Trophoblast cell (in vitro differentiated cells and primary cell): ENCODE measurements at regions not wholly inside any gene's neighbourhood (a gene's known extent, or its start where the extent isn't known, plus 50 kb on each side); places are given as distances from the start of the nearest gene placed in this dataset.

Source experiments
- DNase-seq, 2 donors: peaks; one replicate each; pipeline ENCODE4 v3.0.0-alpha.2; 2016
- H2AFZ ChIP-seq: 2 replicates; pipeline ENCODE4 v1.6.1; 2013; ENCODE audit warnings: low read length, moderate library complexity, mild to moderate bottlenecking; ENCODE audit not compliant: insufficient read depth, poor library complexity
- H2AK5ac ChIP-seq: 2 replicates; pipeline ENCODE4 v1.6.1; 2013; ENCODE audit warnings: mild to moderate bottlenecking, low read length
- H2BK120ac ChIP-seq: 2 replicates; pipeline ENCODE4 v1.6.1; 2013; ENCODE audit warnings: low read length, mild to moderate bottlenecking, moderate library complexity; ENCODE audit not compliant: insufficient read depth, poor library complexity
- H2BK12ac ChIP-seq: 2 replicates; pipeline ENCODE4 v1.6.1; 2013; ENCODE audit warnings: mild to moderate bottlenecking, low read length, moderate library complexity
- H2BK5ac ChIP-seq: 2 replicates; pipeline ENCODE4 v1.6.1; 2013; ENCODE audit warnings: low read length, low read depth, moderate library complexity, mild to moderate bottlenecking; ENCODE audit not compliant: poor library complexity
- H3K14ac ChIP-seq: 2 replicates; pipeline ENCODE4 v1.6.1; 2013; ENCODE audit warnings: mild to moderate bottlenecking, low read length
- H3K18ac ChIP-seq: 2 replicates; pipeline ENCODE4 v1.6.1; 2013; ENCODE audit warnings: mild to moderate bottlenecking, low read length
- H3K23ac ChIP-seq: 2 replicates; pipeline ENCODE4 v1.6.1; 2013; ENCODE audit warnings: low read length
- H3K27ac ChIP-seq: 2 replicates; pipeline ENCODE4 v1.5.1; 2013; ENCODE audit warnings: low read depth, mild to moderate bottlenecking, inconsistent platforms, low read length, moderate library complexity
- H3K27me3 ChIP-seq: 2 replicates; pipeline ENCODE4 v1.6.1; 2013; ENCODE audit warnings: inconsistent platforms, mild to moderate bottlenecking, low read length, moderate library complexity; ENCODE audit not compliant: insufficient read depth
- H3K36me3 ChIP-seq, 2 experiments: 1 replicate in 1 of 2; 2 replicates in 1 of 2; pipeline ENCODE4 v1.6.1; 2013; ENCODE audit warnings: low read length in 2 of 2, mild to moderate bottlenecking in 2 of 2, moderate library complexity in 1 of 2; ENCODE audit not compliant: insufficient read depth in 2 of 2, control insufficient read depth in 1 of 2
- H3K4ac ChIP-seq: 2 replicates; pipeline ENCODE4 v1.6.1; 2013; ENCODE audit warnings: low read depth, mild to moderate bottlenecking, low read length, moderate library complexity
- H3K4me1 ChIP-seq, 2 experiments: 1 replicate in 1 of 2; 2 replicates in 1 of 2; pipeline ENCODE4 v1.6.1; 2013; ENCODE audit warnings: low read length in 2 of 2, mild to moderate bottlenecking in 2 of 2, moderate library complexity in 1 of 2; ENCODE audit not compliant: insufficient read depth in 2 of 2, control insufficient read depth in 1 of 2
- H3K4me2 ChIP-seq: 2 replicates; pipeline ENCODE4 v1.6.1; 2013; ENCODE audit warnings: inconsistent platforms, mild to moderate bottlenecking, low read length, moderate library complexity
- H3K4me3 ChIP-seq: 2 replicates; pipeline ENCODE4 v1.5.1; 2013; ENCODE audit warnings: mild to moderate bottlenecking, low read depth, low read length, inconsistent platforms
- H3K79me1 ChIP-seq: one replicate; pipeline ENCODE4 v1.6.1; 2013; ENCODE audit warnings: low read length
- H3K79me2 ChIP-seq: 2 replicates; pipeline ENCODE4 v1.6.1; 2013; ENCODE audit warnings: low read length, mild to moderate bottlenecking; ENCODE audit not compliant: control insufficient read depth, insufficient read depth, poor library complexity
- H3K9ac ChIP-seq: 2 replicates; pipeline ENCODE4 v1.6.1; 2013; ENCODE audit warnings: mild to moderate bottlenecking, low read length
- H3K9me3 ChIP-seq: 2 replicates; pipeline ENCODE4 v1.6.1; 2013; ENCODE audit warnings: low read depth, mild to moderate bottlenecking, control low read depth, inconsistent platforms, low read length; ENCODE audit not compliant: insufficient read depth
- H4K12ac ChIP-seq: 2 replicates; pipeline ENCODE4 v1.6.1; 2013; ENCODE audit warnings: low read depth, mild to moderate bottlenecking, low read length, moderate library complexity
- H4K8ac ChIP-seq: 2 replicates; pipeline ENCODE4 v1.6.1; 2013; ENCODE audit warnings: low read depth, mild to moderate bottlenecking, low read length, moderate library complexity
- H4K91ac ChIP-seq: one replicate; pipeline ENCODE4 v1.6.1; 2013; ENCODE audit warnings: low read depth, mild to moderate bottlenecking, low read length, moderate library complexity
- WGBS: extraction: QIAGEN DNeasy Blood & Tissue Kit; methylation state at CpG from one replicate; pipeline ENCODE4 v1.1.7; 2013; ENCODE audit warnings: missing lambda C conversion rate; ENCODE audit not compliant: insufficient read length, insufficient coverage; ENCODE audit errors: extremely low coverage; 5-methylcytosine and 5-hydroxymethylcytosine counted together

- no peak overlapping the region for H2AFZ ChIP-seq
- H3K4me3 ChIP-seq: no peak overlapping the region
- H2BK120ac ChIP-seq: no peak overlapping the region
- DNase-seq: no peak
- H3K23ac ChIP-seq: no peak overlapping the region
- no peak overlapping the region for H3K27ac ChIP-seq
- no peaks in the 10 kb centered on the region for H3K79me2 ChIP-seq
- no peak overlapping the region for H3K4me2 ChIP-seq
- H3K14ac ChIP-seq: no peak overlapping the region
- no peak overlapping the region for H3K9ac ChIP-seq
- H2AK5ac ChIP-seq: no peak overlapping the region
- peaks cover 3% of the 10 kb centered on the region for H3K79me1 ChIP-seq
- no peak overlapping the region for H3K4ac ChIP-seq
- no CpG with 5 or more reads among the region's 11 CpGs for WGBS
- no peak overlapping the region for H2BK5ac ChIP-seq
- peaks cover 10% of the 10 kb centered on the region for H3K9me3 ChIP-seq
- no peaks in the 10 kb centered on the region for H3K27me3 ChIP-seq
- H4K12ac ChIP-seq: no peak overlapping the region
- H3K4me1 ChIP-seq: peaks cover 5 to 9% of the 10 kb centered on the region in 2 experiments
- H4K8ac ChIP-seq: no peak overlapping the region
- no peak overlapping the region for H2BK12ac ChIP-seq
- no peak overlapping the region for H3K18ac ChIP-seq
- H3K36me3 ChIP-seq: no peaks in the 10 kb centered on the region
- no peak overlapping the region for H4K91ac ChIP-seq
Observed at GRCh38 chr17:77872199-77872598, 86.3 kb upstream of the TNRC6C start.

GRCh38 chr17:77872714-77873499 is 85.6 kb upstream of the TNRC6C start:
- no CpG with 5 or more reads among the region's 28 CpGs for WGBS
- H3K9ac ChIP-seq: no peak overlapping the region

GRCh38 chr17:77873500-77874302 is 84.8 kb upstream of the TNRC6C start:
- H3K9me3 ChIP-seq: peaks cover 10% of the 10 kb centered on the region
- no peak overlapping the region for H2BK120ac ChIP-seq
- H3K4me2 ChIP-seq: no peak overlapping the region
- peaks cover 3% of the 10 kb centered on the region for H3K79me1 ChIP-seq
- no peak overlapping the region for H3K14ac ChIP-seq
- no peak for DNase-seq
- H3K9ac ChIP-seq: no peak overlapping the region
- H3K4ac ChIP-seq: no peak overlapping the region
- no peak overlapping the region for H3K27ac ChIP-seq
- peaks cover 5 to 9% of the 10 kb centered on the region in 2 experiments for H3K4me1 ChIP-seq
- H3K18ac ChIP-seq: no peak overlapping the region
- no peaks in the 10 kb centered on the region for H3K79me2 ChIP-seq
- H4K8ac ChIP-seq: no peak overlapping the region
- H2AK5ac ChIP-seq: no peak overlapping the region
- no peak overlapping the region for H2BK5ac ChIP-seq
- no CpG with 5 or more reads among the region's 14 CpGs for WGBS
- no peak overlapping the region for H4K91ac ChIP-seq
- H2BK12ac ChIP-seq: no peak overlapping the region
- no peaks in the 10 kb centered on the region for H3K36me3 ChIP-seq
- H3K27me3 ChIP-seq: no peaks in the 10 kb centered on the region
- H4K12ac ChIP-seq: no peak overlapping the region
- no peak overlapping the region for H2AFZ ChIP-seq
- no peak overlapping the region for H3K23ac ChIP-seq
- H3K4me3 ChIP-seq: no peak overlapping the region

More at GRCh38 chr17:77872714-77873499, 85.6 kb upstream of the TNRC6C start:
- H3K4me1 ChIP-seq: peaks cover 5 to 9% of the 10 kb centered on the region in 2 experiments
- H3K4ac ChIP-seq: no peak overlapping the region
- no peak for DNase-seq
- no peak overlapping the region for H2BK5ac ChIP-seq
- no peaks in the 10 kb centered on the region for H3K79me2 ChIP-seq
- H3K4me3 ChIP-seq: peak overlapping the region; percentile 46
- H4K12ac ChIP-seq: no peak overlapping the region
- H3K23ac ChIP-seq: peak overlapping the region; percentile 10
- H4K91ac ChIP-seq: no peak overlapping the region
- peaks cover 3% of the 10 kb centered on the region for H3K79me1 ChIP-seq
- H4K8ac ChIP-seq: no peak overlapping the region
- H2BK120ac ChIP-seq: no peak overlapping the region
- no peak overlapping the region for H3K27ac ChIP-seq
- no peak overlapping the region for H3K14ac ChIP-seq
- H3K36me3 ChIP-seq: no peaks in the 10 kb centered on the region
- no peak overlapping the region for H3K4me2 ChIP-seq
- no peak overlapping the region for H3K18ac ChIP-seq
- H2AK5ac ChIP-seq: no peak overlapping the region
- no peaks in the 10 kb centered on the region for H3K27me3 ChIP-seq
- H2AFZ ChIP-seq: no peak overlapping the region
- H3K9me3 ChIP-seq: peaks cover 10% of the 10 kb centered on the region
- H2BK12ac ChIP-seq: no peak overlapping the region

- no peak overlapping the region for H3K4ac ChIP-seq
- H4K91ac ChIP-seq: no peak overlapping the region
- H2BK120ac ChIP-seq: peak overlapping the region; percentile 18
- H4K12ac ChIP-seq: no peak overlapping the region
- no peak overlapping the region for H4K8ac ChIP-seq
- DNase-seq: no peak
- H3K9me3 ChIP-seq: peaks cover 10% of the 10 kb centered on the region
- peaks cover 3% of the 10 kb centered on the region for H3K79me1 ChIP-seq
- no peak overlapping the region for H3K4me2 ChIP-seq
- no peak overlapping the region for H2AK5ac ChIP-seq
- no peak overlapping the region for H2AFZ ChIP-seq
- H2BK12ac ChIP-seq: no peak overlapping the region
- no peak overlapping the region for H3K27ac ChIP-seq
- H3K27me3 ChIP-seq: no peaks in the 10 kb centered on the region
- H3K79me2 ChIP-seq: no peaks in the 10 kb centered on the region
- H2BK5ac ChIP-seq: no peak overlapping the region
- H3K23ac ChIP-seq: no peak overlapping the region
- peaks cover 5 to 9% of the 10 kb centered on the region in 2 experiments for H3K4me1 ChIP-seq
- H3K36me3 ChIP-seq: no peaks in the 10 kb centered on the region
- no peak overlapping the region for H3K14ac ChIP-seq
- H3K9ac ChIP-seq: no peak overlapping the region
- WGBS: no CpG with 5 or more reads among the region's 14 CpGs
- no peak overlapping the region for H3K18ac ChIP-seq
- H3K4me3 ChIP-seq: no peak overlapping the region
Observed at GRCh38 chr17:77874303-77875050, 84.0 kb upstream of the TNRC6C start.
